Activated CD8-positive, alpha-beta memory T cell treated with anti-CD3 and anti-CD28 coated beads for 4 hours (primary cell): ENCODE measurements at regions not wholly inside any gene's neighbourhood (a gene's known extent, or its start where the extent isn't known, plus 50 kb on each side); places are given as distances from the start of the nearest gene placed in this dataset.

ENCODE experiments used
- DNase-seq, 2 donors: peaks; one replicate each; pipeline ENCODE4 v3.0.0-alpha.2; 2020; ENCODE audit warnings: low read depth in 2 of 2

DNA sequence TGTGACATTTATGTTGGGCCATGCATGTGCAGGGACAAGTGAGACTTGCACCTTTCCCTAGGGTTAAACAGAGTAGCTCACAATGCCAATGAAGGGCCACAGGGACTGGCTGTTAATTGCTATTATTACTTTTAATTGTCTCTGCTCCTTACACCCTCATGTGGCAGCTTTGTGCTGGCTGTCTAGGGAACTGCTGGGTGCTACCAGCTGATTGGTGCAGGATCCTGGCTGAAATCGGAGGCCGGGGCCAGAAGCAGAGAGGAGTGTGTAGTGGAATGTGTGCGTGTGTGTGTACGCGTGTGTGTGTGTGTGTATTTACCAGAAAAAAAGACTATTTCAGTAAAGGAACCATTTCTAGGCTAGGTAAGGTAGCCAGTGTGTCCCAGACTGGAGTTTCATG, 302.5 kb downstream of the CTTN start:
- DNase-seq, result no peak

DNA sequence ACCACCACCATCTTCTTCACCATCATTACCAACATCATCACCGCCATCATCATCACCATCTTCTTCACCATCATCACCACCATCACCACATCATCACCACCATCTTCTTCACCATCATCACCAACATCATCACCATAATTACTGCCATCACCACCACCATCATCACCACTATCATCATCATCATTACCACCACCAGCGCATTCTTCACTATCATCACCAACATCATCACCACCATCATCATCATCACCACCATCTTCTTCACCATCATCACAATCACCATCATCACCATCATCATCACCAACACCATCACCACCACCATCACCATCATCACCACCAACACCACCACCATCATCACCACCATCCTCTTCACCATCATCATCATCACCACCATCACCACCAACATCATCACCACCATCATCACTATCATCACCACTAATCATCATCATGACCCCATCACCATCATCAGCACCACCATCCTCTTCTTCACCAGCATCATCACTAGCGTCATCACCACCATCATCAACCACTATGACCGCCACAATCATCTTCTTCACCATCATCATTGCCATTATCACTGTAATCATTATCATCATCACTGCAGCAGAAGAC, 303.8 kb downstream of the CTTN start:
- no peak for DNase-seq

DNA sequence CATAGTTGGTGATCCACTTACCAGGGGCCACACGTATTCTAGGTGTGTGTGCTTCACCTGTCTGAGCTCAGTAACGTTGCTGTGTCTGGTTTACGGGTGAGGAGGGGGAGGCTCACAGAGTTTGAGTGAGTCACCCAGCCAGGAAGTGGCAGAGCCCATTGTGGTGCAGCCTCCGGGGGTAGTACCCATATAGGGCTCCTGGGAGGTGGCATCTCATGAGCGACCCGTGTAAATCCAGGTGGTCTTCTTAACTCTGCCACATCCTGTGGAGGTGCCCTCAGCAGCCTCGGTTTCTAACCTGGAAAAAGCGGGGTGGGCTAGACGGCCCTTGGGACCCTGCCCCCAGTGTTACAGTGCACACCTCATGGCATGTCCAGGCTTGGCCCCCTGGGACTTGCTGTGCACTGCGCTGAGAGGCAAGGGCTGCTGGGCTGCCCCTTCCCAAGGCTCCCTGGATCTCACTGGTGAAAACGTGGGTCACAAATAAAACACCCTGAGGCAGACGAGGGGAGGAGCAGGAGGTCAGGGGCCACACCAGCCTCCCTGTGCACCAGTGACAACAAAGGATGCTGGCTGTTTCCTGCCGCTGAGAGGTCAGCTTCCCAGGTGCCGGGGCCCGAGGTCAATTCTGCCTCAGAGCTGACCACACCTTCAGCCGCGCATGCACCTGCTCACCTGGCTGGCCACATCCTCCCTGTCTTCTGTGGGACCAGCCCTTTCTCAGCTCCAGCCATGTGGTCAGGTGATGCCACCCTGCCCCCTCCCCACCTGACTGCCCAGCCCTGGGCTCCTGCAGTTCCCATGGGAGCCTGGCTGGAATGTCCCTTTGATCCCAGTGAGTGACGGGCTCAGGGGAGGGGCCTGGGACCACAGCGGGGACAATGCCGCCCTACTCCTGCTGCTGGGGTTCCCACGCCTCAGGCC, 305.1 kb downstream of the CTTN start:
- DNase-seq, result no peak

DNA sequence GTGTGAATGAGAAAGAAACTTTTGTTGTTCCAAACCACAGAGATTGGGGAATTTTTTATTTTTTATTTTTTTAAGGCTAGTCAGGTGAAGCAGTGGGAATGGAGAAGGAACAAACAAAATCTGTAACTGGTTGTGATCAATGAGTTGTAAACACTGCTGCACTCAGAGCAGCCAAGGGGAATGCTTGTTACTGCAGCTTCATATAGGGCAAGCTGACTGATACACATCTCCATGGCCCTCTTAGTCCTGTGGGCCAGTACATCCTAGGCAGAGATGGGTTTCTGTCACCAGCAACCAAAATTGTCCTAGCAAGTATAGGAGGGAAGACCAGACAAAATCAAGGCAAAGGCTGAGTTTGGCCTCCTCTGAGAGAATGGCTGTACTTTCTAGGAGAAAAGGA, 306.8 kb downstream of the CTTN start:
- no peak for DNase-seq

DNA sequence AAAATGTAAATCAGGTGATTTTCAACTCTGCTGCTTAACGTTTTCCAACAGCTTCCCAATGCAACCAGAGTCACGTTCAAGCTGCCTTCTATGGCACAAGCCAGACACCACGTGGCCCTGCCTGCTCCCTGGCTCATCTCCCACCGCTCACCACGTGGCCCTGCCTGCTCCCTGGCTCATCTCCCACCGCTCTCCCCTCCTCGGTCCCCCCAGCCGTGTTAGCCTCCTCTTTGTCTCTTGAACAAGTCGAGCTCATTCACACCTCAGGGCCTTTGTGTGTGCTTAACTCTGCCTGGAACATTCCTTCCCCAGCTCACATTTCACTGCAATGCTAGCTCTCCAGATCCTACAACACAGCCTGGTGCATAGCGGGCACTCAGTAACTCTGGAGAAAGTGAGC, 307.6 kb downstream of the CTTN start:
- no peak for DNase-seq

DNA sequence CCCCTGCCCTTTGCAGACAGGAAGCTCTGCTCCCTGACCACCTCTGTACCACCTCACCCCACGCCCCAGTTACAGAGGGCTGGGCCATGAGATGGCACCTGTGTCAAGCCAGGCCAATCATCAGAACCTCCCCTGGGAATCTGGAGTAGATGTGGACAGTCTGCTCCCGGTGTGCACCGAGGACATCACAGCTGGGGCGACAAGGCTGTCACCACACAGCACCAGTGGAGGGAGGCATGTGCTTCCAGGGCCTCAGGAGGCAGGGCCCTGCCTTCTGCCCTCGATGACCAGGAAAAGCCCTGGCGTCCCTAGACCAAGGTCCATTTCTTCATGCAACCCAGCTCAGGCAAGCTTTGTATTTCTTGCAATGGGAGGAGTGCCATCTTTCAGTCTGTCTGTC, 309.5 kb downstream of the CTTN start:
- DNase-seq, result no peak

DNA sequence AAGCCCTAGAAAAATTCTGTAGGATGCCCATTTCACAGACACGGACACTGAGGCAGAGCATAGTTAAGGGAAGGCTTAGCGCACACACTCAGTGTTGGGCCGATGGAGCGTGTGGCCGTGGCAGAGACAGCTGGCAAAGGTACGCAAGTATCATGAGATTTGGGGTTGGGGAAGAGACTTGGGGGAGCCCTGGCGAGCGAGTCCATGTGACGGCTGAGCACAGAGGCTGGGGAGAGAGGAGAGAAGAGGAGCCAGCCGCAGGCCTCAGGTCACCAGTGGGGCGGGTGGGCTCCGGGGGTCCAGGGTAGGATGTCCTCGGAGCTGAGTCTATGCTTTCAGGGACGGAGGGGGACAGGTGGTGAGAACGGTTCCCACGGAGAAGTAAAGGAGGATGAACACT, 311.3 kb downstream of the CTTN start:
- no peak for DNase-seq

DNA sequence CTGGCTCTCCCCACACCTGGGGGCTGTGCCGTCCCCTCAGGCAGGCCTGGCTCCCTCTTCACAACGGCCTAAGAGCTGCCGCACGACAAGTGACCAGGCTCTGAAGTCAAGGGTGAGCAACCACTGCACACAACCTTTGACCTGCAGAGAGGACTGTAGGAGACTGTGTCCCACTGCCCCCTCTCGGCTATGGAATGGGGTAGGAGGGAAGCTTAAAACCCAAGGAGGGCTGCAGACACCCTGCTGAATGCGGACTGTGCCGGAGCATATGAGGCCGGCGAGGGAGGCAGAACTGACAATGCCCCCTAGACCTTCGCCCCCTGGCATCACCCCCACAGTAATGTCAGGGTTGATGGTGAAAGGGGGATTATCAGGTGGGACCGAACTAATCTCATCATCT, 311.9 kb downstream of the CTTN start:
- no peak for DNase-seq

DNA sequence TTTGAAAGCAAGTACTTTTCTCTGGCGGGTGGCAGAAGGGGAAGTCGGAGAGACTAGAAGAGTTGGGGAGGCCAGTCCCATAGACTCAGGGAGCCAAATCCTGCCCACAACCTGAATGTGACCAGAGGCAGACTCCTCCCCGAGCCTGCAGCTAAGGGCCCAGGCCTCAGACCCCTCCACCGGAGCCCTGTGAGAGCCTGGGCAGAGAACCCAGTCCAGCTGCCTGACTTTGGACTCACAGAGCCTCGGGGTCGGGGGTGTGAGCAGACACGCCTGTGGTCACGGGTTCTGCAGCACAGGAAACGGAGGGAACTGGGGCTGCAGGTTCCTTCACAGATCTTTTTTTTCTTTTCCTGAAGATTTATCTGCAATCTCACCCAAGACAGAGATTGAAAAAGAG, 312.3 kb downstream of the CTTN start:
- no peak for DNase-seq

DNA sequence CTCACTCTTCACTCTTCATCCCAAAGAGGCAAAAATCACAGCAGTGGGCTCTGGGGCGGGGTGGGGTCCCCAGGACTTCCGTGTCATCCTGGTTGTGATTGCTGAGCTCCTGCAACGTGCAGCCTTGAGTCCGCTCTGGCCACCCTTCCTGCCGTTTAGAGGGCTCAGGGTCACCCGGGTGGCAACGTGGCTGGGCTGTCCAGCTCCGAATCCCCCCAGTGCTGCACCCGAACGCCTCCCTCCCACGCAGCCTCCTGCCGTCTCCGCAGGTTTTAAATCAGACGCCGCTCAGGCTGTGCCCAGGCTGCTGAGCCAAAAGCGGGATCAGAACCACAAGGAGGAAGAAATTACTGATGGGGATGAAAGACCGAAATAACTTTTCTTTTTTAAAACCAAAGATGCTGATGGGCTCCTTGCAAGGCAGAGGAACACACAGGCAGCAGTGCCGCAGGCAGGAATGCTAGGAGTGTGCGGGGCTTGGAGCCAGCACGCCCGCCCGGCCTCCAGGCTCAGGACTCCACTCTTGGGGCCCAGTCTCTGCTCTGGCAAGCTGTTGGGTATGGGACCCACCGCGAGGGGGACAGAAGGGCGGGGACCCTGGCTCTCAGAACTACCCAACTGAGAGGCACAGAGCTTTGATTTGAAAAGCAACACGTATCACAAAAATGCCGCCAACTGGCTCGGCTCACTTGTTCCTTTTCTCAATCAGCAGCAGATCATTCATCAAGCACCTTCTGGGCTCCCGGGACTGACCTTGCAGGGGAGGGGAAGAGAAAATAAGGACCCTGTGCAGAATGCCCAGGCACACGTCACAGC, 313.0 kb downstream of the CTTN start:
- DNase-seq, result no peak

DNA sequence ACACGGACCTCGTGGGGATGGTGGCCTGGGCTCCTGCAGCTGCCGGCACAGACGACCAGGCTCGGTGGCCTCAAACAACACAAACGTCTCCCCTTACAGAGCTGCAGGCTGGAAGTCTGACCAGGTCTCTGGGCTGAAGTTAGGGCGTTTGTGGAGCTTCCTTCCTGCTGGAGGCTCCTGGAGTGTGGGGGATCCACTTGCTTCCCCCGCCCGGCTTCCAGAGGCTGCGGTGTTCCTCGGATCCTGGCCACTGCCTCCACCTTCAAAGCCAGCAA, 313.5 kb downstream of the CTTN start:
- DNase-seq, result no peak

DNA sequence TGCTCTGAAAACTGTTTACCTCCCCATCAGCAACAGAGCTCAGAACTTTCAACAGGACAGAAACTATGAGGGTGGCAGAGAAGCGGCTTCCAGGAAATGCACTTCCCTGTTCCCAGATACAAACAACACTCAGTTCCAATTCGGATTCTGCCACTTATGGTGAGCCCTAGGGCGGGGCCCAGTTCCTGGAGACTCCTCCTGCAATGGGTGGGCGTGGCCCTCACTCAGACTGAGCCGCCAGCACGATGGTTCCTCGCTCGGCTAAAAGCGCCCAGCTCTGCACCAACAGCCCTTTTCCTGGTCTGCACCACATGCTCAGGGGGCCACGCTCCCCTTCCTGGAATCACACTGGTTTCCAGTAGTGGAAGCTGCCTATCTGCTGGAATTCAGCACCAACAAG, 314.1 kb downstream of the CTTN start:
- no peak for DNase-seq

DNA sequence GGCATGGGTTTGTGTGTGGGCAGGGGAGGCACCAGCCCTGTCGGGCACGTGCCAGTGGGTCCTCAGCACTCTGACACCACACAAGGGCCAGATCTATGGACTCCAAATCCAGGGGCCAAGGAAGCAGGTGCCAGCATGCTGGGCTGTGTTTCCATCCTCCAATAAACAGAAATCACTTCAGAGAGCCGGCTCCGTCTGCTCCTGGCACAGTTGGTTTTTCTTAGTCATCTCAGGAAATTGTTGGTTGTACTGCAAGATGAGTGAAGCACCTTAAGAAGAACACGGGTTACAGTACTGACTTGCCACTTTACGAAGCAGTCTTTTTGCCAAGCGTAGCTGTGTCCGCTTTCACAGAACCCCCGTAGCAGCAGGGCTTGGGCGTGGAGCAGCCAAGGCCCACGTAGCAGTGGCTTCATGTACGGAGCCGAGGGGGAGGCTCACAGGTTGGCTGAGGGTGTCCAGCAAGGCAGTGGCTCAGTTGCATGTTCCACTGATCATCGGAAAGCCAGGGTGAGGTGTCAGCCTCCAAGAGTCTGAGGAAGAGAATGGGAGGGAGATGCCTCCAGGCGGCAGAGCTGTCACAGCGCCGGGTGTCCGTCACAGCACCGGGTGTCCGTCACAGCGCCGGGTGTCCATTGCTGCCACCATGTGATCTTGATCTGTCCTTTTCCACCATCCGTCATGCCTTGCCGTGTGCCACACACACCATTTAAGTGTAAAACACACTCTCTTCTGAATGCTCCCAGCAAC, 314.9 kb downstream of the CTTN start:
- DNase-seq, result no peak

DNA sequence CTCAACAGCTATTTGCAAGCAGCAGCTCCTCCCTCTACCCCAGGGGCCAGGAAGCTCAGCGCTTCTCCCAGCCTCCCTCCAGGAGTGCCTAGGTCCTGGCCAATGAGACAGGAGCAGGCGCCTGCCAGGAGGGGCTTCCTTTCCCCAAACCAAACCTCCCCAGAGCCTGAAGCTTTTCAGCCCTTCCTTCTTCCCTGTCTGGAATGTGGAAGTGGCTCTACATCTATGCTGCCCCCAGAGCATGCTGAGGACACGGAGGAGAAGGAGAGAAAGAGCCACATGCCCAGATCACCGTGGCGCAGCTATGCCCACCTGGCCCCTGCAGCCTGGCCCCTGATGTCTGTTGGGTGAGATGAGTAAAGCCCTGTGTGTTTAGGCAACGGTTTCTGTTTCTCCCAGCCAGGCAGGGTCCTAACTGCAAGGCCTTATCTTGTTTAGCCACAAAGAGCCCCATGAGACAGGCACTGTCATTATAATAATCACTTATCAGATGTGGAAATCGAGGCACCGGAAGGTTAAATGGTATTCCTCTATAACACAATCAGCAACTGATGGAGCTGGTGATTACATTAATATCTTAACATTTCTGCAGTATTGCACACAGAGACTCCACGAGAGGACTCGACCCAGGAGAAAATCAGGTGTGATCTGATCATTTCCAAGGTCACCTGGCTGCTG, 315.8 kb downstream of the CTTN start:
- DNase-seq, result no peak

DNA sequence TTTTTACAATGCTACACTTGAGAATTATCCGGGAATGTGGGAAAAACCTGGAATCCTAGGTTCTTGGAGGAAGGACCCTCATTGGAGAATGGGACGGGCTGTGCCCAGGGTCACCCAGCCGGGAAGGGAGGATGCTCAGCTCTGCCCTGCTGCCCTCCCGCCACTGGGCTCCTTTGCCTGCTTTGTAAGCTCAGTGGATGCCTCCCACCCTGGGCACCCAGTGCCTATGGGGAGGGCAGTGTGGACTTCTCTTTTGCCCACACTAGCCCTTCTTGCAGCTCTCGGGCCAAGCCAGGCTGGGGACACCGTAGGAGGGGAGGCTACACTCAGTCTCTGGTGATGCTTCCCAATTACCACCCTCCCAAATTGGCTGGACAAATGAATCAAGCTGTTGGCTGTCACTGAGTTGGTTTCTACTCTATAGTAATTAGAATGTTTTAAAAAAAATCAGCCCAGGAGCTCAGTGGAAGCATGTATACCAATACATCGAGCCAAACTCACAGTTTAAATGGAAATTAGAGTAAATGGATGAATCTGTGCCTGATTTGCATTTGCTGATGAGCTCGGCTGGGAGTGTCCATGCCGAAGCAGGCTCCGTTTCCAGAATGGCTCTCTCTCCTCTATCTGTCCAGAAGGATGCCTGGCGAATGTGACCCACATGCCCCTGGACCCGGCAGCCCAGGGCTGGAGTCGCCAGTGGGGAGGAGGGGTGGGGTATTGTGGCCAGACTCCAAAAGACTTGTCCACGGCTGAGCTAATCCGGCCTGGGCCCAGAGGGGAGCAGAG, 317.0 kb downstream of the CTTN start:
- no peak for DNase-seq

DNA sequence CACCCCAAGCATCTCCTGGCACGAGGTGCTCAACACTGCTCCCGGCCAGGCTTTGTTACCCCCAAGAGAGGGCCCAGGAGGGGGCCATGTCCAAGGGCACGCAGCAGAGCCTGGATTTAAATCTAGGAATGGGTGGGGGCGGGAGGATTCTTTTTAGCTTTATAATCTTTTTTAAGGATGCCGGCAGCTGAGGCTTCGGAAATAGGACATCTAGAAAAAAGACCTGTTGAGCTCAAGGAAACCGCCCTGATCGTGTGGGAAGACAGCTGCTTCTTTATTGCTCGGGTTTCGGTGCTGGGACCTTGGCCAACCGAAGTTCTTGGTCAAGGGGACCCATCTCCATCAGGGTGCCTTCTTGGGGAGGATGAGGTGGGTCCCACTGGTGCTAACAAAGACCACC, 317.9 kb downstream of the CTTN start:
- no peak for DNase-seq

DNA sequence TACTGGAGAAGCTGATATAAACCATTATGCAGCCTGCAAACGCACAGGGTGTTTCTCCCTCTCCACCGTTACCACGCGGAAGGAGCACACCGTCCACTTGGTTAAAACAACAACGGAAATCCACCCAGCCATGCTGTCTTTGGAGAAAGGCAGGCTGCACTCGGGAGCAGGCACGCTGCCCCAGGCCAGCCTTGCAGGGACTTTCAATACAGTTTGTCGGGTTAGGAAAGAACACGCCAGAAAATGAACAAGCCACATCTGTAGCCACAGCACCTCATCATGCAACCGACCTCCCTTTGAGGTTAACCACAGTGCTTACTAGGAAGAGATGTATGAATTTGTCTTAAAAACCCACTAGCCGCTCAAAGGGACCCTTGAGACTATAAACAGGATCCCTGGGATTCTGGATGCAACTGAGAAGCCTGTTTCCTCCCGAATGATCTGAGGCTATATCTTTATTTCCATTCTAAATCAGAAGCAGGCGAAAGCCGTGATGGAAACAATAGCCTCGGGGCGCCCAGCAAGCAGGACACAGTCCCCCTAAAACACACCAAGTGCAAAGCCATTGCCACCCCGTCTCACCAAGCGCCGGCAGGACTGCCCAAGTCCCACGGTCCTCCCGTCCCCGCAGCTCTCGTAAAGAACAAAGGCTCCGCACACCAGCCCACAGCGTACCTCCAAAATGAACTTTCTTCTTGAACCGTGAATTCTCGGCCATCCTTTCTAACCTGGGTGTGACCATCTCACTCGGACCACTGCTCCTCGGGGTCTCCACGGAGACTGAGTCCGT, 318.9 kb downstream of the CTTN start:
- no peak for DNase-seq

DNA sequence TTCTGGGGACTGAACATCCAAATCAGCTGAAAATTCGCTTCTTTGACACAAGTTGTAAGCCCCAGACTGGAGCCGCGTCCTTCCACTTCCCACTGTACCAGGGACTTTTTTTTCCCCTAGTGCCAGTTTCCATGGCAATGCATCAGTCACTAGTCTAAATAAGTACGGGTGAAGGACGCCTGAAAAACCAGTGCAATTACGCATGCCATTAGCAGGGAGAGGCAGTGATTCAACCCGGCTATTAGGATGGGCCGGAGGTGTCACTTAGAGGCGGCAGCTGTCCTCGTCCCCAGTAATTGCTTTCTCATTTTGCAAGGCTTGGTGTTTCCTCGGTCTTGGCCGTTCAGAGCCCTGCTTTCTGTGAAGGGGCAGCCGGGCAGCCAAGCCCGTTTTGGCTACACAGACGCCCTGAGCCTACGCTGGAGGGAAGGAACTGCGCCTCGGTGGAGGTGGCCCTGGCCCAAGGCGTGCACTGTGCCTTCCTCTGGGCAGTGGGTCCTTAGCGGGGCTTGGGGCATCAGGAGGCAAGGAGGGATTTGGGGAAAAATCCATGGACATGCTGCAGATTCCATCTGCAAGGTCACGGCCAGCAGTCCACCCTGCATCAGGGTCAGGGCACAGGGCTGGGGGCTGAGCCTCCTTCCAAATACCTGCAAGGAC, 319.7 kb downstream of the CTTN start:
- DNase-seq, result no peak

DNA sequence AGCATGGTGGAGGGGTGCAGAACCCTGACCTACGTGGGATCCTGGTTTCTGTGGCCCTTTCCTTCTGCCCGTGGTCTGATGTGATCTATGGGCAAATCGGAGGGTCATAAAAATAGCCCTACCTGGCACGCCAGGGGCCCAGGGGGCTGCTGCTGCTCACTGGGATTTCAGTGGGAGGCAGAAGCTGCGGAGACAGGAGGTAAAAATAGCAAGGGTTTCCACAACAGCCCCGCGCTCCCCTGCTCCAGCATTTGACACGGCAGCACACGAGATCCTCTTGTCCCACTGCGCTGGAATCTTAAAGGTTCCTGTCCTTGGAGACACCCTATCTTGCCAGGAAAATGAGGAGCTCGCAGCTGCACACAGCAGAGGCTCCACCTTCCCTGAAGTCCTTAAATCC, 321.2 kb downstream of the CTTN start:
- no peak for DNase-seq
